A673 (cell line): ENCODE measurements at regions not wholly inside any gene's neighbourhood (a gene's known extent, or its start where the extent isn't known, plus 50 kb on each side); places are given as distances from the start of the nearest gene placed in this dataset.

Source experiments
- CTCF ChIP-seq: fragments of 300-800, 200-600 bp; sonication (generic); conservative IDR thresholded peaks from 2 replicates; pipeline ENCODE4 v1.5.1; 2017; ENCODE audit warnings: low read depth, mild to moderate bottlenecking, antibody characterized with exemption, low read length, moderate library complexity, mixed read lengths
- EZH2 ChIP-seq: fragments of 200-600 bp; sonication (generic); IDR thresholded peaks from 2 replicates; pipeline ENCODE4 v1.6.1; 2017; ENCODE audit warnings: borderline replicate concordance, low read depth, mild to moderate bottlenecking, mixed read lengths, antibody characterized with exemption, low read length; ENCODE audit not compliant: poor library complexity, severe bottlenecking

GRCh38 chr7:52325237-52325636, 710.2 kb upstream of the POM121L12 start:
- no peak for TF ChIP-seq CTCF
- no peak for TF ChIP-seq EZH2
